ENCODE measurements at regions not wholly inside any gene's neighbourhood (a gene's known extent, or its start where the extent isn't known, plus 50 kb on each side); places are given as distances from the start of the nearest gene placed in this dataset.
"Not testable (repeated sequence)": the region's sequence is repeated elsewhere in the genome, so short reads cannot be mapped to it uniquely, and the experiment has no call there.

GRCh38 chr9:26244661-26245451, 566.6 kb upstream of the TUSC1 start:
- intact Hi-C loops (cut with micrococcal nuclease) = no loop called here

DNA sequence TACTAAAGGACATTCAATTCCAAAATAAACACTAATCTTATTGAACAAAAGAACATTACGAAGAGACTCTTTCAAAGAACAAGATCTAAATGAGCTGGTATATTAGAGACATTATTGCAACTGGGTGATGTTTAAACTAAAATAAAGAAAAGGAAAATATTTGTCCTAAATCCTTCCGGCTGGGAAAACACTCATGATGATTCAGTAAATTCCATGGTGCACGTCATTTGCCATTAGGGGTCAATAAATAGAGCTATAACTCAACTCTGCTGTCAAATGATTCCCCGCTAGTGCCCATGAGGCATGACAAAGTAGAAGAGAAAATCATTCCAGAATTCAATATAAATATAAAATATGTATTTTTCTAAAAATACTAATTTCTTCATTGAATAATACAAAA, 565.5 kb upstream of the TUSC1 start:
- intact Hi-C loops (cut with micrococcal nuclease) = no loop called here

DNA sequence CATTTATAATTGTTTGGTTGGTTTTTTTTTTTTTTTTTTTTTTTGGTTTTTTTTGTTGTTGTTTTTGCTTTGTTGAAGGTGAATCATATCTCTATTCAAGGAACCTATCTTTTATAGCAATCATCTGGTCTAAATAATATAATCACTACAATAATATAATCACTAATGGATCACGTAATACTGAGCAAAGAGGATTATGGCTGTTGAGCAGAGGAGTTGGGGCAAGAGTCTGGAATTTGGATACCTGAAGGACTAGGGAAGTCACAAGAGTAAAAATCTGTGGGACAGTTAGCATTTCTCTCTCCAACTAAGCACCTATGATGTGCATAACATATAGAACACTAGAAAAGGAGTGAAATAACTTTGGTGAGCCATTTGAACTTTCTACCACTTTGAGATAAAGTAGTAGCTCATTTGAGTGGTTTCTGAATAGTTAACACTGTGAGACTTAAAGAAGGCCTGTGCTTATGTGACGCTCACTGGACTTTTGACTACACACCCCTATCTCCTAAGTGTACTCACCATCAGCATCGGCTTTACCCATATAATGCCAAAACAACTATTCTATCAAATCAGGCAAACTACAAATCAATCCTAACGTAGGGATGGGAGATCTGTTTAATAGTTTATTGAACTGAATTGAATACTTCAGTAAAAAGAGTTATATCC, 564.9 kb upstream of the TUSC1 start:
- intact Hi-C loops (cut with micrococcal nuclease) = no loop called here

DNA sequence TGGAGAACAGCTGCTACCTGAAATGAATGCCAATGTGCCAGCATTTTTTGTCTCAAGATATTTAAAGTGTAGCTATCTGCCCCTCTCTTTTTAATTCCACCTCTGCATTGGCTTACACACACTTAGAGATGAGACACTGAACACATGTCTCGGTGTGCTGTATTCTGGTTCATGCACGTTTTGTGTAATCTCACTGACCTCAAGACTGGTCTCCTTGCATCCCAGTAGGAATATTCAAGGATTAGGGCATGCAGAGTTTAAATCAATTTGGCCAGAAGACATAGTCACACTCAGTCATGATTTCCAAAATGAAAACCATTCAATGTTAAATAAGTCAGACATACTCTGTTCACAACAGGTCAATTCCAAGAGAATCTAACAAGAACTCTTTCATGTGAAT, 561.8 kb upstream of the TUSC1 start:
- intact Hi-C loops (cut with micrococcal nuclease) = no loop called here

DNA sequence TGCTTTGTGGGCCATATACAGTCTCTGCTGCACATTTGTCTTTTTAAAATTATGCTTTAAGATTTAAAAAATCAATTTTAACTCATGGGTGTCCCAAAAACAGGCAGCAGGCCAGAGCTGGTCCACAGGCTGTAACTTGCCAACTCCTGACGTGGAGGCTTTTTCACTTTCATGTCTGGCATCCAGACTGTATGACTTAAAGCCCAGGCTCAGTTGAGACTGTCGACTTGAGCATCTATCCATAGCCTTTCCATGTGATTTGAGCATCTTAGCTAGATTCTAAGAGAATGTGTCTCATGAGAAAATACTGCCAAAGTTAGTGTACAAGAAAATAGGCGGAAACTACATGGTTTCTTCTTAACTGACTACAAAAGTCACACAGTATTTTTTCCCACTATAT, 559.0 kb upstream of the TUSC1 start:
- intact Hi-C loops (cut with micrococcal nuclease) = no loop called here

DNA sequence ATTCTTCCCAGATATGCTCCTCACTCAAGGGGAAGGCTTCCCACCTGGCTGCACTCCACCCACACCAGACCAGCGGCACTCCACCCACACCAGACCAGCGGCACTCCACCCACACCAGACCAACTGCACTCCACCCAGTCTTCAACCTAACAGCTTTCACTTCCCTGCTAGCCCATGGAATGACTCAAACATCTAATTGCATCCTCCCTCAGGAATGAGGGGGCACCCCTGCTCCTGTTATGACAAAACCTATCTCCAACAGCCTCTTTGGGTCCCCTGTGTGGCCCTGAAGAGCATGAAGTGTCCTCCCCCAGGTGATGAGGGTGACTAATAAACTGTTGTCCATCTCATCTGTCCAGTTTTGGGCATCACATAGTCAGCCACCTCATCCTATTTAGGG, 556.6 kb upstream of the TUSC1 start:
- intact Hi-C loops (cut with micrococcal nuclease) = no loop called here

DNA sequence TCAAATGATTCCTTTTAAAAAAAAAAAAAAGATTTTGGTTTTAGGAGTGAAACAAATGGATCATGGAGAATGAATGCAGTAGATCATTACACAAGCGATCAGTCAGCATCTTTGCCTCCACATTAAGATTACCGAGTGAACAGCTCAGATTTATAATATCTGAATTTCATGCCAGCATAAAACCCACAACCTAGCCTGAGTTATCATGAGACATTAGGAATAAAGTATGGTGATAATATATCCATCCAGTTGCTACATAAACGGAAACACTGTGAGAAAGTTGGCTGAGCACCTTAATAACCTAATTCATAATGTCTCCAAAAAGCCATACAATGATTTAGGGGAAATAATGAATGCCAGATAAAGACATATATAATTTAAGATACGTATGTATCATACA, 553.1 kb upstream of the TUSC1 start:
- intact Hi-C loops (cut with micrococcal nuclease) = no loop called here

DNA sequence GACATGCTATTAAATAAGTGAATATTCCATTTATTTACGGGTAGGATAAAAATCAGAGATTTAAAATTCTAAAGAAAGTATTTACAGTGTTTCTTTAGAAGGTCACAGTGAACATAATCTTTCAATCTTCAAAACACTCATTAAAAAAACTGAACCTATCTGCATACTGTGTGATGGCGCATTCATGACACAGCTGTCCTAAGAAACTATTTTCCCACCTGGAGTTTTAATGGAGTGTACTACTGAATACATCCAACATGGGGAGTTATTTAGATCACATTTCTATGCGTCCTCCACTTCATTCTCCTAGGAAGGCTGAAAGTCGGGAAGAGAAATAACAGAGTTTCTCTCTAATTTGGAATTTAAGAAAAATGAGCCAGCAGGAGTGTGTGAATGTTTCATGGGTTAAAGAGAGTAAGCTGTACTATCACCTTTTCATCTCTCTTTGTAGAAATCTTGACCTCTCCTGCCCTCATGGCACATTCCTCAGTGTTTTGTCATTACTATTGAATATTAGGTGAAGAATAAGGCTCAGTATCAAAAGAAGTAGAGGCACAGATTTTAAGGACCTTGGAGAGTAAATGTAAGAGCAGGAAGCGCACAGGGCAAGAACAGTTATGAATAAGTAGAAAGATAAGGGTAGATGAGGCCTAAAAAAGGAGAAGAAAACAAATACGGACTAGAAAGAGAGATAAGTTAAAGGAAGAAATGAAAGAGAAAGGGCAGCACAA, 551.2 kb upstream of the TUSC1 start:
- intact Hi-C loops (cut with micrococcal nuclease) = no loop called here

DNA sequence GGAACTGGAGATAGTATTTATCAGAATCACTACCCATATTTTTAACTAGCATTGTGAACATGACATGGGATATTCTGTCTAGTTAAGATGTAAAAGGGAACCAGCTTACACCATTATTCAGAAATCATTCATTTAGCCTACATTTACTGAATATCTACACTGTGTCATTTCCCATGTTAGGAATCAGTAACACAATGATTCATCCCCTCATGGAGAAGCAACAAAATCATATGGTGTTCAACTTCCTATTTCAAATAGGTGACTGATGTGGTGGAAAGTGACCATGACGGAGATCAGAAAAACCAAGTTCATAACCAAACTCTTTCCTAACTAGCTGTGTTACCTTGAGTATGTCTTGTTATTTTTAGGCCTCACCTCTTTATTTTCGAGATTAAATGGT, 550.0 kb upstream of the TUSC1 start:
- intact Hi-C loops (cut with micrococcal nuclease) = no loop called here

DNA sequence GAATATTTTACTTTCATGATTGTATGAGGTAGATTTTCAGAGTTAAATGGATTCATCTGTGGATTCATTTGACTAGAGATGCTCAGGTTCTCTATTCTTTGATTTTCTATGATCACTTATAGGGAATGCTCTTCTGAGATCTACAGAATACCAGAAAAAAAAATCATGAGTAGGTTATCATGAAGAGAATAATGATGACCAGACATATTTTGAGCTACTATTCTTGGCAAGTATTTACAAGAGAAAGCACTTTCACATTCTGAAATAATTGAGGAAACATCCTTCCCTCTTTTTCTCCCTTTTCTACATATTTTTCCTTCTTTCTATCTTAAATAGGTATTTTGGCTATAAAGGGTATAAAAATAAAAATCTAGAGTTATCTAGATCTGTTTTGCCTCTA, 543.0 kb upstream of the TUSC1 start:
- intact Hi-C loops (cut with micrococcal nuclease) = no loop called here

DNA sequence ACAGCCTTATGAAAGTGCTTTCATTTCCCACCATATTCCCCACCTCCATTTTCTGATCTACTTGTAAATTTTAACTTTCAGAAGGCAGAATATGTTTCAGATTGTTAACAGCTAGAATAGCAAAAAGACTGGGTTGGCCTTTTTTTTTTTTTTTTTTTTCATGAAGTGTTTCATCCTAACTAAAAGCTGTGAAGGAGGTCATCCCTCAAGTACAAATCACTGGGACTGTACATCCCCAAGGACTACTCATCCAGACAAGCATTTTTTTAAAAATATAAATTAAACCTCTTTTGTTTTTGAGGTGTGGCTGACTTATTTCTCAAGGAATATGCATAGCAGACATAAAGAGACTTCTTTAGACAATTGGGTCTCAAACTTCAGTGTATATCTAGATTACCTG, 542.1 kb upstream of the TUSC1 start:
- intact Hi-C loops (cut with micrococcal nuclease) = no loop called here

DNA sequence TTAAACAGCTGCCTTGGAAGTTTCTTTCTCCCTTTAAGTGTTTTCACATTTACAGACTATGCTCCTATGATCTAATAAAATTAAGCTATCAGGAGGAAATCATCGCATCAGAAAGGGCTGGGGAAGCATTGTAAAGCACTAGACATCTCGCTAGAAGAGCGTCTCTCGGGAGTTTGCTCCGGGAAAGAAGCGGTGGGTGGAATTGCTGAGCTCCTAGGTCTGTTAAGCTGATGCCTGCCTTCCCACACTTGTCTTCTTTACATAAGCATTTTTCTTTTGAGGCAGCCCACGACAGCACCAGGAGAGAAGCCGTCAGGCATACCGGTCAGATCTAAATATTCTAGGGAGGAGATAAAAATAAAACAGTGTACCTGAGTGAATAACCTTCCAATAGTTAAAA, 541.7 kb upstream of the TUSC1 start:
- intact Hi-C loops (cut with micrococcal nuclease) = no loop called here

DNA sequence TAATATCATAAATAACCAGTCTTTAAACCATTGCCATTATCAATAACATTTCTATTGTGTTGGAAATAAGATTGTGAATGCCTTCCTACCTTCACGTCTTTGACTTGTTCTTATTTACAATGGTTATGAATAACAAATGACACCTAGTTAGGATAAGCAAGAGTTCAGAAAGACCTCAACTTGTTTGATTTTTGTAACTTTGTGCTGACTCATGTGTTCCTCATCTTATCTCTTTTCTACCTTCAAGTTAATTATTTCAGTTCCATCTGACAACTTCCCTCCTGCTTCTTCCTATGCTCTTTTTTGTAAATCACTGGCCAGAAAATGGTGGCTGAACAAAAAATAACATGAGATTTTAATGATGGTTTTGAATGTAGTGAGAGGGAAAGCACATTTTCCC, 538.5 kb upstream of the TUSC1 start:
- intact Hi-C loops (cut with micrococcal nuclease) = no loop called here

GRCh38 chr9:26214713-26215444, 536.6 kb upstream of the TUSC1 start:
- intact Hi-C loops (cut with micrococcal nuclease) = not testable (repeated sequence)

GRCh38 chr9:26210338-26210851, 532.2 kb upstream of the TUSC1 start:
- intact Hi-C loops (cut with micrococcal nuclease) = no loop called here

DNA sequence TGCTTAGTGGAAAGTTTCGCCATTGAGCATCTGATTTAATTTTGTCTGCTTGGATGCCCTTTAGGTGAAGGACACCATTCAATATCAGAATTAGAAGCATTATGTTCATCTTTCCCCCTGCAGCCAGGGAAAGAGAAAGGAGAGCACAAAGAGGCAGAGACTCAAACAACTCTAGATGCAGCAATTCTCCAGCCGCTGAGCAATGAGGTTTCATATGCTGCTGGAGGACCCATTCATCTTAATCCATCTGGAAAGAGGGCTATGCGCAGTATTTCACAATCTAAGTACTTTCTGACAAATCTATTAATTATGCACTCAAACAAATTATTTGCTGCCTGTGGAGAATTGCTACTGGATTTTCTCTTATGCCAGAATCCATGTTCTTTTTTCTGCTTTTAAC, 527.0 kb upstream of the TUSC1 start:
- intact Hi-C loops (cut with micrococcal nuclease) = no loop called here

GRCh38 chr9:26193237-26193636, 515.0 kb upstream of the TUSC1 start:
- intact Hi-C loops (cut with micrococcal nuclease) = no loop called here

- intact Hi-C loops (cut with micrococcal nuclease) = no loop called here
Measured at GRCh38 chr9:26191711-26192110, 513.5 kb upstream of the TUSC1 start.

GRCh38 chr9:26181836-26182235, 503.6 kb upstream of the TUSC1 start:
- intact Hi-C loops (cut with micrococcal nuclease) = no loop called here

DNA sequence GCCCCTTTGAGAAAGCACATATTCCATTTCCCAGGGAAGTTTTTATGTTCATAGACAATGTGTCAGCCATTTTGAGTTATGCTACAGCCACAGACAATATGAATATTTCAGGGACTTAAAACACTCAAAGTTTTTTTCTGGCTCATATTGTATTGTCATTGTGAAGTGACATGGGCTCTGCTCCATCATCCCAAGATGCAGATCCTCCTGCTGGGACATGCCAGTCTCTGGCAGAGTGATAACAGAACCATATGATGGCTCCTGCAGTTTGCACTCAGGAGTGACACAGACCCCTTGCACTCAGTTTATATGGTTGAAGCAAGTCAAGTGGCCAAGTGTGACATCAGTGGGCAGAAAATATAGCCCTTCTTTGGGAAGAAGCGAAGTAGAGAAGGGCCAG, 498.4 kb upstream of the TUSC1 start:
- intact Hi-C loops (cut with micrococcal nuclease) = no loop called here

DNA sequence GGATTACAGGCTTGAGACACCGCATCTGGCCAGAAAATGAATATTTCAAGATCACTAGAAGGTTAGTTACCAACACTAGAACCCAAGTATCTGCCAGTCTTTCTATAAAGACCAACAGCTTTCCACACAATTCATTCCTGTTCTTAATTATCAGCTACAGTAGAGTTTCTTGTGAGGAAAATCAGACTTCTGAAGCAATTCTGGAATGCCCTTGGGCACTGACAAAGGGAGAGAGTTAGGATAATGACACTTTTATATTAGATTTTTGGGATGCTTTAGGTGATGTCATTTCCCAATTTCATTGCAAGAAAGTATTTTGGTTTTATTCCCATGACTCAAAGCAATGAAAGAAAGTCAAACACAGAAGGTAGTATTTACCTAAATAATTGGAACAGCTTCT, 497.0 kb upstream of the TUSC1 start:
- intact Hi-C loops (cut with micrococcal nuclease) = no loop called here

GRCh38 chr9:26172301-26172700, 494.1 kb upstream of the TUSC1 start:
- intact Hi-C loops (cut with micrococcal nuclease) = no loop called here

Data from T-helper 1 cell treated with Interleukin-12 subunit alpha and Interleukin-12 subunit beta and Interleukin-4 antibody, amounts not matched to agents 30 ng/mL and 1 ng/mL, for 36 hours (primary cell).